D721Med (cell line): ENCODE measurements at regions not wholly inside any gene's neighbourhood (a gene's known extent, or its start where the extent isn't known, plus 50 kb on each side); places are given as distances from the start of the nearest gene placed in this dataset.

Experiments used
- DNase-seq: peaks from one replicate; pipeline ENCODE4 v3.0.0; 2011; ENCODE audit warnings: low spot score; ENCODE audit not compliant: insufficient read length
- FAIRE-seq: peaks from 2 replicates; lab custom pipeline; 2011; peaks lifted over from hg19 to GRCh38; lab: Jason Lieb, UNC
- TF ChIP-seq, protein P1 (sequence below): IDR thresholded peaks from 2 replicates; pipeline ENCODE4 v1.5.1; 2012; ENCODE audit warnings: mild to moderate bottlenecking, control low read depth; ENCODE audit not compliant: insufficient read depth; ENCODE audit errors: missing control alignments

DNA sequence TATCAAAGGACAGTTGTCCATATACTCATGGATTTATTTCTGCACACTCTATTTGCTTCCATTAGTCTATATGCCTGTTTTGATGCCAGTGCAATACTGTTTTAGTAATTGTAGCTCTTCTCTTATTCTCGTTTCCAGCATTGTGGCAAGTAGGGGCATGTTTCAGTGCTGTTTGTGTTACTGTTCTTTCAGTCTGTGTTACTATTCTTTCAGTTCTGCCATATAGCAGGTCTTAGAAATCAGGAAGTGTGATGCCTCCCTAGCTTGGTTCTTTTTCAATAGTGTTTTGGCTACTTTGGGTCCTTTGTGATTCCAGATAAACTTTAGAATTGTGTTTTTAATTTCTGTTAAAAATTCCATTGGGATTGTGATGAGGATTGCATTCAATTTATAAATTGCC, 180.5 kb upstream of the PTPRD start:
- FAIRE-seq (no peak), DNase-seq (no peak)
- TF ChIP-seq, protein P1, sequence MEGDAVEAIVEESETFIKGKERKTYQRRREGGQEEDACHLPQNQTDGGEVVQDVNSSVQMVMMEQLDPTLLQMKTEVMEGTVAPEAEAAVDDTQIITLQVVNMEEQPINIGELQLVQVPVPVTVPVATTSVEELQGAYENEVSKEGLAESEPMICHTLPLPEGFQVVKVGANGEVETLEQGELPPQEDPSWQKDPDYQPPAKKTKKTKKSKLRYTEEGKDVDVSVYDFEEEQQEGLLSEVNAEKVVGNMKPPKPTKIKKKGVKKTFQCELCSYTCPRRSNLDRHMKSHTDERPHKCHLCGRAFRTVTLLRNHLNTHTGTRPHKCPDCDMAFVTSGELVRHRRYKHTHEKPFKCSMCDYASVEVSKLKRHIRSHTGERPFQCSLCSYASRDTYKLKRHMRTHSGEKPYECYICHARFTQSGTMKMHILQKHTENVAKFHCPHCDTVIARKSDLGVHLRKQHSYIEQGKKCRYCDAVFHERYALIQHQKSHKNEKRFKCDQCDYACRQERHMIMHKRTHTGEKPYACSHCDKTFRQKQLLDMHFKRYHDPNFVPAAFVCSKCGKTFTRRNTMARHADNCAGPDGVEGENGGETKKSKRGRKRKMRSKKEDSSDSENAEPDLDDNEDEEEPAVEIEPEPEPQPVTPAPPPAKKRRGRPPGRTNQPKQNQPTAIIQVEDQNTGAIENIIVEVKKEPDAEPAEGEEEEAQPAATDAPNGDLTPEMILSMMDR = no peak

DNA sequence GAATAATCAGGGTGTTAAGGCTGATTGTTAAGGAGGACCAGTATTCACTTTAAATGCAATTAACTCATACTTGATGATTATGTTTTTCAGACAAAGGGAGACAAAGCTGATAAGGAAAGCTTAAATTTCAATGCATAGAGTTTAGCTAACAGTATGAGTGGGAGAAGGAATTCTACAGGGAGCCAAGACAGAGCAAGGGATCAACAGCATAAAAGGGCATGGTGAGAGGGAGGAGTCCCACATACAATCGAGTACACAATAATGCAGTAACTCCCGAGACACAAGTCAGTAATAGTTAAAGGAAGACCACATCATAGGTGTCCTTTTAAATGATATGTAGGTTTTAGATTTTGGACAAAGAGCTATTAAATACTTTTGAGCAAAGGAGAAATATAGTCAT, 191.7 kb upstream of the PTPRD start:
- no peak for DNase-seq
- no peak for FAIRE-seq
- TF ChIP-seq, protein P1 = no peak

DNA sequence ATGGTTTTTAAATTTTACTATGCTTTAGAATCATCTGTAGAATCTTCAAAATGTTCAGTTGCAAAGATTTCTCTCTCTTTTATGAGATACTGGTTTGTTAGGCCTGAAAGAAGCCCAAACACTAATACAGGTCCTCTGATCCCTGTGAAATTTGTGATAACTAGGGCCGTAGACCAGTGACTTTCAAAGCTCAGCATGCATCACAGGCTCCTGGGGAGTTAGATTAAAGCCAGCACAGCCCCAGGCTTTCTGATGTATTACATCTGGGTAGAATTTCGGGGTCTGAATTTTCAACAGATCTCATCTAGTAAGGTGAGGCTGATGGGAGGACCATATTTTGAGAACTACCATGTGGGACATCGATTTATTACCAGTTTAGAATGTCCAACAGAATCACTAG, 194.1 kb upstream of the PTPRD start:
- FAIRE-seq (no peak), DNase-seq (no peak)
- TF ChIP-seq, protein P1 = no peak

DNA sequence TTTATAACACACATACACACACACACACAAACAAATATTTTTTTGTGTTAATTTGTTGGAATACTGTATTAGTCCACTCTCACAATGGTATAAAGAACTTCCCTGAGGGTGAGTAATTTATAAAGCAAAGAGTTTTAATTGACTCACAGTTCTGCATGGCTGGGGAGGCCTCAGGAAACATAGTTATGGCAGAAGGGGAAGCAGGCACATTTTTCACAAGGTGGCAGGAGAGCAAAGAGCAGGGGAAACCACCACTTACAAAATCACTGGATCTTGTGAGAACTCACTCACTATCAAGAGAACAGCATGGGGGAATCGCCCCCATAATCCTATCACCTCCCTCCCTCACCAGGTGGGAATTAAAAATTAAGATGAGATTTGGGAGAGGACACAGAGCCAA, 205.4 kb upstream of the PTPRD start:
- no peak for DNase-seq
- TF ChIP-seq, protein P1 = no peak
- FAIRE-seq = no peak

DNA sequence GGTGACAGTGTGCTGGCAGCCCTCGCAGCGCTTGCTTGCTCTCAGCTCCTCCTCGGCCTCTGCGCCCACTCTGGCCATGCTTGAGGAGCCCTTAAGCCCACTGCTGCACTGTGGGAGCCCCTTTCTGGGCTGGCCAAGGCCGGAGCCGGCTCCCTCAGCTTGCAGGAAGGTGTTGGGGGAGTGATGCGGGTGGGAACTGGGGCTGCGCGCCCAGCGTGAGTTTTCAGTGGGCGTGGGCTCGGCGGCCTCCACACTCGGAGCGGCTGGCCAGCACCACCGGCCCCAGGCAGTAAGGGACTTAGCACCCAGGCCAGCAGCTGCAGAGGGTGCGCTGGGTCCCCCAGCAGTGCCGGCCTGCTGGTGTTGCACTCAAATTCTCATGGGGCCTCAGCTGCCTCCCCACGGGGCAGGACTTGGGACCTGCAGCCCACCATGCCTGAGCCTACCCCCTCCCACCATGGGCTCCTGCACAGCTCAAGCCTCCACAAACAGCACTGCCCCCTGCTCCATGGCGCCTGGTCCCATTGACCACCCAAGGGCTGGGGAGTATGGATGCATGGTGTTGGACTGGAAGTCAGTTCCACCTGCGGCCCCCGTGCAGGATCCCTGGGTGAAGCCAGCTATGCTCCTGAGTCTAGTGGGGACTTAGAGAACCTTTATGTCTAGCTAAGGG, 223.1 kb upstream of the PTPRD start:
- DNase-seq (no peak), FAIRE-seq (no peak)
- TF ChIP-seq, protein P1 = no peak

DNA sequence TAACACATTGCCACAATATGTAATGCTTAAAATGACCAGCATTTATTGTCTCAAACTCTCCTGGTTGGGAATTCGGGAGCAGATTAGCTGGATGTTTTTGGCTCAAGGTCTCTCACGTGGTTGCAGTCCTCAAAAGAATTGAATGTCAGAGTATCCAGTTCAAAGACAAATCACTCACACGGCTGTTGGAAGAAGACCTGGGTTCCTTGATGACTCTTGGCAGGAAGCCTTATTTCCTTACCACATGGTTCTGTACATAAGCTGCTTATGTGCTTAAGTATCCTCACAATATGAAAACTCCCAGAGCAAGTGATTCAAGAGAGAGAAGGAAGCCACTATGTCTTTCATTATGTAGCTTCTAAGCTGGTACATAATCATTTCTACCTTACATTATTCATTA, 230.3 kb upstream of the PTPRD start:
- FAIRE-seq (peak; percentile 98), DNase-seq (peak; percentile 20)
- TF ChIP-seq, protein P1 = no peak

DNA sequence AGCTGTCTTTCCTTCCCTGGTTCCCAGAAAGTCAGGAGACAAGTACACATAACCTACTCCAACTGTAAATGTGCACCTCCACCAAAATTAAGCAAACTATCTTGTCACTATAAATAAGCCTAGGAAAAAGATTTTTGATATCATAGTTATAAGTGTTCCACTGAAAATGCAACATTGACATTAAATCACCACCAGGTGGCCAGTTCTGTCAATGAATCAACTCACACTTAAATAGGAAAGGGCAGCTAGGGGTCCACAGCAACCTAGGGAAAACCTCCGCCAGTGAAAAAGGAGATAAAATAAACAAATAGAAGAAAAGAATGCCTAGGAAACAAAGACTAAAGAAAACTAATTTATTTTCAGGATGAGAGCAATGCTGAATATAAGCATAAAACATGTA, 243.0 kb upstream of the PTPRD start:
- no peak for DNase-seq
- FAIRE-seq = no peak
- TF ChIP-seq, protein P1 = peak; percentile 60
